ENCODE measurements at regions not wholly inside any gene's neighbourhood (a gene's known extent, or its start where the extent isn't known, plus 50 kb on each side); places are given as distances from the start of the nearest gene placed in this dataset.

GRCh38 chr10:83538047-83538446, 601.3 kb upstream of the GHITM start:
- TF ChIP-seq CTCF (IDR thresholded peaks at IDR 0.05) (no peak), POLR2A (IDR thresholded peaks at IDR 0.05) (no peak), EP300 (IDR thresholded peaks at IDR 0.05) (no peak)
